Spleen (tissue), 7 donors: ENCODE measurements at regions not wholly inside any gene's neighbourhood (a gene's known extent, or its start where the extent isn't known, plus 50 kb on each side); places are given as distances from the start of the nearest gene placed in this dataset.

Experiments
- POLR2A ChIP-seq, 3 donors: fragments of 450-650 bp; IDR thresholded peaks; one replicate each; pipeline ENCODE4 v1.5.1; 2017; ENCODE audit warnings: antibody characterized with exemption in 3 of 3, mild to moderate bottlenecking in 1 of 3
- TF ChIP-seq, protein P1 (sequence below), 11 experiments: fragments of 200-600 bp in 7 of 11; fragments of 450-650 bp in 4 of 11; sonication (generic) in 4 of 11; IDR thresholded peaks in 8 of 11; conservative IDR thresholded peaks in 3 of 11; 1 replicate in 7 of 11; 2 replicates in 4 of 11; pipeline versions ENCODE4 v1.4.0 to v1.8.0; 2016 to 2021; ENCODE audit warnings: antibody characterized with exemption in 11 of 11, inconsistent platforms in 4 of 11, mild to moderate bottlenecking in 1 of 11
- donor health status: DM: no; HTN: no; CAD: no; lungs with moderate emphysema.
- donor health status: DM: no; HTN: no; CAD: no.
- donor health status: DM: no; HTN: no; CAD: no.

- TF ChIP-seq, protein P1, sequence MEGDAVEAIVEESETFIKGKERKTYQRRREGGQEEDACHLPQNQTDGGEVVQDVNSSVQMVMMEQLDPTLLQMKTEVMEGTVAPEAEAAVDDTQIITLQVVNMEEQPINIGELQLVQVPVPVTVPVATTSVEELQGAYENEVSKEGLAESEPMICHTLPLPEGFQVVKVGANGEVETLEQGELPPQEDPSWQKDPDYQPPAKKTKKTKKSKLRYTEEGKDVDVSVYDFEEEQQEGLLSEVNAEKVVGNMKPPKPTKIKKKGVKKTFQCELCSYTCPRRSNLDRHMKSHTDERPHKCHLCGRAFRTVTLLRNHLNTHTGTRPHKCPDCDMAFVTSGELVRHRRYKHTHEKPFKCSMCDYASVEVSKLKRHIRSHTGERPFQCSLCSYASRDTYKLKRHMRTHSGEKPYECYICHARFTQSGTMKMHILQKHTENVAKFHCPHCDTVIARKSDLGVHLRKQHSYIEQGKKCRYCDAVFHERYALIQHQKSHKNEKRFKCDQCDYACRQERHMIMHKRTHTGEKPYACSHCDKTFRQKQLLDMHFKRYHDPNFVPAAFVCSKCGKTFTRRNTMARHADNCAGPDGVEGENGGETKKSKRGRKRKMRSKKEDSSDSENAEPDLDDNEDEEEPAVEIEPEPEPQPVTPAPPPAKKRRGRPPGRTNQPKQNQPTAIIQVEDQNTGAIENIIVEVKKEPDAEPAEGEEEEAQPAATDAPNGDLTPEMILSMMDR (IDR thresholded peaks at IDR 0.05 in 8 of 11, conservative IDR thresholded peaks at IDR 0.05 in 3 of 11): no peak
- TF ChIP-seq POLR2A (IDR thresholded peaks at IDR 0.05): no peak
Observed at GRCh38 chr20:60697252-60697651, 554.8 kb upstream of the CDH4 start.
